Lower lobe of right lung (tissue), 2 donors: ENCODE measurements at regions not wholly inside any gene's neighbourhood (a gene's known extent, or its start where the extent isn't known, plus 50 kb on each side); places are given as distances from the start of the nearest gene placed in this dataset.

Source experiments
- ATAC-seq, 2 donors: fragments of 200-7000 bp; cut with Tn5 transposase; one replicate each; pipeline ENCODE4 v1.9.1; 2020 to 2022; ENCODE audit warnings: mild to moderate bottlenecking in 2 of 2, moderate library complexity in 2 of 2
- DNase-seq: peaks from one replicate; pipeline ENCODE4 v3.0.0-alpha.2; 2020
- H3K27ac ChIP-seq: fragments of 200-600 bp; one replicate; pipeline ENCODE4 v1.8.0; 2022
- H3K27me3 ChIP-seq: fragments of 200-600 bp; one replicate; pipeline ENCODE4 v1.8.0; 2022; ENCODE audit warnings: low read depth
- H3K36me3 ChIP-seq: fragments of 200-600 bp; one replicate; pipeline ENCODE4 v1.8.0; 2022; ENCODE audit warnings: mild to moderate bottlenecking
- H3K4me1 ChIP-seq: fragments of 200-600 bp; one replicate; pipeline ENCODE4 v1.8.0; 2022
- H3K4me3 ChIP-seq: fragments of 200-600 bp; one replicate; pipeline ENCODE4 v1.8.0; 2022; ENCODE audit warnings: mild to moderate bottlenecking
- H3K9me3 ChIP-seq: fragments of 200-600 bp; one replicate; pipeline ENCODE4 v1.8.0; 2022
- CTCF ChIP-seq: fragments of 200-600 bp; IDR thresholded peaks from one replicate; pipeline ENCODE4 v1.8.0; 2022; ENCODE audit warnings: antibody characterized with exemption, mild to moderate bottlenecking
- intact Hi-C: fragments of 100-400 bp; cut with DNase I; formaldehyde crosslinking; loops from one replicate; pipeline ENCODE4 v1.11.0; 2022
- donor health status: DM: no; HTN: yes; CAD: no; lungs with severe emphysema.

GRCh38 chr16:82260212-82260795, 90.3 kb upstream of the MPHOSPH6 start:
- intact Hi-C loops = no loop called here
- no peak overlapping the region for H3K27ac ChIP-seq
- no peak overlapping the region for H3K4me3 ChIP-seq
- peaks cover 8% of the 10 kb centered on the region for H3K4me1 ChIP-seq
- no peaks in the 10 kb centered on the region for H3K9me3 ChIP-seq
- no peaks in the 10 kb centered on the region for H3K36me3 ChIP-seq
- ATAC-seq = no peak
- DNase-seq = no peak
- TF ChIP-seq CTCF = no peak
- no peaks in the 10 kb centered on the region for H3K27me3 ChIP-seq

- Histone ChIP-seq H3K36me3 (no peaks in the 10 kb centered on the region), H3K27me3 (no peaks in the 10 kb centered on the region), H3K27ac (no peak overlapping the region), H3K9me3 (no peaks in the 10 kb centered on the region), H3K4me1 (peaks cover 8% of the 10 kb centered on the region), H3K4me3 (no peak overlapping the region)
- intact Hi-C loops = no loop called here
- no peak for DNase-seq
- no peak for ATAC-seq
- no peak for TF ChIP-seq CTCF
These were observed 89.7 kb upstream of the MPHOSPH6 start for GRCh38 chr16:82259731-82260130.

GRCh38 chr16:82257990-82258389, 88.0 kb upstream of the MPHOSPH6 start:
- no peaks in the 10 kb centered on the region for H3K9me3 ChIP-seq
- no peak overlapping the region for H3K4me3 ChIP-seq
- intact Hi-C loops = no loop called here
- TF ChIP-seq CTCF = no peak
- no peaks in the 10 kb centered on the region for H3K27me3 ChIP-seq
- no peak overlapping the region for H3K27ac ChIP-seq
- no peak for ATAC-seq
- H3K36me3 ChIP-seq = no peaks in the 10 kb centered on the region
- DNase-seq = no peak
- H3K4me1 ChIP-seq = no peaks in the 10 kb centered on the region

- Histone ChIP-seq H3K4me3 (no peak overlapping the region), H3K36me3 (no peaks in the 10 kb centered on the region), H3K9me3 (no peaks in the 10 kb centered on the region), H3K27ac (no peak overlapping the region), H3K27me3 (no peaks in the 10 kb centered on the region), H3K4me1 (no peaks in the 10 kb centered on the region)
- TF ChIP-seq CTCF = no peak
- DNase-seq (no peak), ATAC-seq (no peak)
- intact Hi-C loops = no loop called here
These were observed 82.6 kb upstream of the MPHOSPH6 start for GRCh38 chr16:82252582-82252981.

GRCh38 chr16:82248677-82249076, 78.7 kb upstream of the MPHOSPH6 start:
- Histone ChIP-seq H3K36me3 (no peaks in the 10 kb centered on the region), H3K27me3 (no peaks in the 10 kb centered on the region), H3K27ac (no peak overlapping the region), H3K4me1 (no peaks in the 10 kb centered on the region), H3K4me3 (no peak overlapping the region), H3K9me3 (peaks cover 5% of the 10 kb centered on the region)
- no peak for TF ChIP-seq CTCF
- DNase-seq = no peak
- ATAC-seq = no peak
- intact Hi-C loops = no loop called here
